A673 (cell line): ENCODE measurements at regions not wholly inside any gene's neighbourhood (a gene's known extent, or its start where the extent isn't known, plus 50 kb on each side); places are given as distances from the start of the nearest gene placed in this dataset.

Experiments used
- EZH2 ChIP-seq: fragments of 200-600 bp; sonication (generic); IDR thresholded peaks from 2 replicates; pipeline ENCODE4 v1.6.1; 2017; ENCODE audit warnings: borderline replicate concordance, low read depth, mild to moderate bottlenecking, mixed read lengths, antibody characterized with exemption, low read length; ENCODE audit not compliant: poor library complexity, severe bottlenecking
- TF ChIP-seq, protein P1 (sequence below): fragments of 300-800, 200-600 bp; sonication (generic); conservative IDR thresholded peaks from 2 replicates; pipeline ENCODE4 v1.5.1; 2017; ENCODE audit warnings: low read depth, mild to moderate bottlenecking, antibody characterized with exemption, low read length, moderate library complexity, mixed read lengths

DNA sequence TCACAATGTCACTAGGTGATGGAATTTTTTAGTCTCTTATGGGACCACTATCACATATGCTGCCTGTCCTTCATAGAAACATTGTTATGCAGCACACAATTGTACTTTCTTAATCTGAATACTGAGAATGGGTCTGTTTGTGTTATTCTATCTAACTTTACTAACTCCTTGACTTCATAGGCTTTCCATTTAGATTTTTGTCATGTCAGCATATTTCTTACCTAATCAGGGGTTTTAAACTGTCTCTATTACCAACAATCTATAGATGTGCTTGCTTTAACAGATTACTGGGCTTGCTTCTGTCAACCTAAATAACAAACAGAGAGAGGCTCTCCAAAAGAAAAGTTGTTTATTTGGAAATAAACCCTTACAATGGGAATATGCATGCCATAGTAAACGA, 289.6 kb upstream of the ZNF804A start:
- TF ChIP-seq, protein P1, sequence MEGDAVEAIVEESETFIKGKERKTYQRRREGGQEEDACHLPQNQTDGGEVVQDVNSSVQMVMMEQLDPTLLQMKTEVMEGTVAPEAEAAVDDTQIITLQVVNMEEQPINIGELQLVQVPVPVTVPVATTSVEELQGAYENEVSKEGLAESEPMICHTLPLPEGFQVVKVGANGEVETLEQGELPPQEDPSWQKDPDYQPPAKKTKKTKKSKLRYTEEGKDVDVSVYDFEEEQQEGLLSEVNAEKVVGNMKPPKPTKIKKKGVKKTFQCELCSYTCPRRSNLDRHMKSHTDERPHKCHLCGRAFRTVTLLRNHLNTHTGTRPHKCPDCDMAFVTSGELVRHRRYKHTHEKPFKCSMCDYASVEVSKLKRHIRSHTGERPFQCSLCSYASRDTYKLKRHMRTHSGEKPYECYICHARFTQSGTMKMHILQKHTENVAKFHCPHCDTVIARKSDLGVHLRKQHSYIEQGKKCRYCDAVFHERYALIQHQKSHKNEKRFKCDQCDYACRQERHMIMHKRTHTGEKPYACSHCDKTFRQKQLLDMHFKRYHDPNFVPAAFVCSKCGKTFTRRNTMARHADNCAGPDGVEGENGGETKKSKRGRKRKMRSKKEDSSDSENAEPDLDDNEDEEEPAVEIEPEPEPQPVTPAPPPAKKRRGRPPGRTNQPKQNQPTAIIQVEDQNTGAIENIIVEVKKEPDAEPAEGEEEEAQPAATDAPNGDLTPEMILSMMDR: no peak
- TF ChIP-seq EZH2: no peak
